ENCODE measurements at regions not wholly inside any gene's neighbourhood (a gene's known extent, or its start where the extent isn't known, plus 50 kb on each side); places are given as distances from the start of the nearest gene placed in this dataset.

GRCh38 chr7:155951554-155952158 is 139.4 kb upstream of the SHH start (continued):
- peak; percentile 98 for TF ChIP-seq NFAT5 (CRISPR knock-in tag; IDR thresholded peaks at IDR 0.05)
- no peak for TF ChIP-seq HES4 (CRISPR knock-in tag; IDR thresholded peaks at IDR 0.05; ENCODE audit: borderline replicate concordance)
- no peak for TF ChIP-seq ATRX (CRISPR knock-in tag; IDR thresholded peaks at IDR 0.05; ENCODE audit: borderline replicate concordance)
- no peak for TF ChIP-seq TBP (CRISPR knock-in tag; IDR thresholded peaks at IDR 0.05)
- TF ChIP-seq THRA (CRISPR knock-in tag; IDR thresholded peaks at IDR 0.05; ENCODE audit: borderline replicate concordance), result peak; percentile 93; the same call in 1 of the 2 replicates
- TF ChIP-seq SOX13 (IDR thresholded peaks at IDR 0.05), result peak; percentile 71
- TF ChIP-seq SOX13 (CRISPR knock-in tag; conservative IDR thresholded peaks at IDR 0.05 in 1 of 2, IDR thresholded peaks at IDR 0.05 in 1 of 2), result peak in 1 of 2 experiments; percentile 94; a peak in 2 of 4 replicates
- peak; percentile 26; the same call in 1 of the 2 replicates for TF ChIP-seq SMARCC2 (IDR thresholded peaks at IDR 0.05)
- peak; percentile 58; the same call in 1 of the 2 replicates for TF ChIP-seq ZMYM3 (CRISPR knock-in tag; IDR thresholded peaks at IDR 0.05)
- peak; percentile 84; the same call in 1 of the 2 replicates for TF ChIP-seq KAT8 (CRISPR knock-in tag; IDR thresholded peaks at IDR 0.05)
- TF ChIP-seq TBX3 (IDR thresholded peaks at IDR 0.05; ENCODE audit: borderline replicate concordance), result peak; percentile 54; the same call in 1 of the 2 replicates
- peak; percentile 92; the same call in 1 of the 2 replicates for TF ChIP-seq ZNF232 (CRISPR knock-in tag; IDR thresholded peaks at IDR 0.05; ENCODE audit: borderline replicate concordance)
- TF ChIP-seq NFRKB (IDR thresholded peaks at IDR 0.05), result no peak
- TF ChIP-seq KDM2A (CRISPR knock-in tag; IDR thresholded peaks at IDR 0.05; ENCODE audit: borderline replicate concordance, low read depth), result peak; percentile 76
- peak in 1 of 2 experiments; percentile 76; a peak in 2 of 4 replicates for TF ChIP-seq ATF4 (CRISPR knock-in tag; IDR thresholded peaks at IDR 0.05)
- TF ChIP-seq ISL2 (CRISPR knock-in tag; IDR thresholded peaks at IDR 0.05), result peak; percentile 88

All from HepG2 (cell line).